NB4 (cell line): ENCODE measurements at regions not wholly inside any gene's neighbourhood (a gene's known extent, or its start where the extent isn't known, plus 50 kb on each side); places are given as distances from the start of the nearest gene placed in this dataset.
"Not testable (repeated sequence)": the region's sequence is repeated elsewhere in the genome, so short reads cannot be mapped to it uniquely, and the experiment has no call there.

Experiments
- DNase-seq: peaks from one replicate; pipeline ENCODE4 v3.0.0; 2010; ENCODE audit warnings: low read depth
- H3K4me3 ChIP-seq: one replicate; pipeline ENCODE4 v1.5.1; 2011; ENCODE audit warnings: mild to moderate bottlenecking, low read depth, low read length, moderate library complexity
- CTCF ChIP-seq: IDR thresholded peaks from one replicate; pipeline ENCODE4 v1.5.1; 2012; ENCODE audit warnings: low read depth, low read length
- MAX ChIP-seq: IDR thresholded peaks from 2 replicates; pipeline ENCODE4 v1.6.1; 2011; ENCODE audit warnings: low read depth, low read length
- MYC ChIP-seq: IDR thresholded peaks from 2 replicates; pipeline ENCODE4 v1.6.1; 2011; ENCODE audit warnings: low read depth, low read length
- POLR2A ChIP-seq: IDR thresholded peaks from 2 replicates; pipeline ENCODE4 v1.6.1; 2011; ENCODE audit warnings: mild to moderate bottlenecking; ENCODE audit not compliant: insufficient read length; ENCODE audit errors: extremely low read depth

GRCh38 chr7:152911922-152912321 lies 152.4 kb downstream of the ACTR3B start:
- no peak for DNase-seq

GRCh38 chr7:152912511-152912910 lies 153.0 kb downstream of the ACTR3B start:
- no peak overlapping the region for H3K4me3 ChIP-seq
- DNase-seq, result no peak
- TF ChIP-seq MAX (no peak), POLR2A (no peak), CTCF (no peak), MYC (no peak)

More at GRCh38 chr7:152911922-152912321, 152.4 kb downstream of the ACTR3B start:
- H3K4me3 ChIP-seq, result no peak overlapping the region
- TF ChIP-seq POLR2A (no peak), MAX (no peak), MYC (no peak), CTCF (no peak)

GRCh38 chr7:152913492-152913891 lies 153.9 kb downstream of the ACTR3B start:
- TF ChIP-seq MYC (no peak), CTCF (no peak), POLR2A (no peak), MAX (no peak)
- no peak overlapping the region for H3K4me3 ChIP-seq
- DNase-seq, result no peak

- DNase-seq, result no peak
- TF ChIP-seq MAX (no peak), POLR2A (no peak), MYC (no peak), CTCF (no peak)
- H3K4me3 ChIP-seq, result no peak overlapping the region
Measured at GRCh38 chr7:152914014-152914844, 154.7 kb downstream of the ACTR3B start.

GRCh38 chr7:152914845-152915102 lies 155.2 kb downstream of the ACTR3B start:
- not testable (repeated sequence) for DNase-seq, H3K4me3 ChIP-seq

- TF ChIP-seq POLR2A, result no peak
- no peak for TF ChIP-seq MYC
- no peak for TF ChIP-seq CTCF
- no peak for TF ChIP-seq MAX
- no peak for DNase-seq
- H3K4me3 ChIP-seq, result no peak overlapping the region
Measured at GRCh38 chr7:152922318-152923081, 162.9 kb downstream of the ACTR3B start.
